GM13977 (cell line): ENCODE measurements at regions not wholly inside any gene's neighbourhood (a gene's known extent, or its start where the extent isn't known, plus 50 kb on each side); places are given as distances from the start of the nearest gene placed in this dataset.

Experiments used
- DNase-seq: peaks from one replicate; pipeline ENCODE4 v3.0.0; 2012; ENCODE audit warnings: low spot score
- in situ Hi-C: fragments of 300-500 bp; cut with MboI; formaldehyde crosslinking; loops from one replicate; pipeline ENCODE4 v1.12.0; 2022; ENCODE audit warnings: low sequenced_read_pairs, low pct_unique_long_range_greater_than_20kb, mixed read lengths, inconsistent platforms; ENCODE audit not compliant: unreplicated experiment
- TF ChIP-seq, protein P1 (sequence below): IDR thresholded peaks from 2 replicates; pipeline ENCODE4 v1.5.1; 2012; ENCODE audit warnings: mild to moderate bottlenecking, control low read depth; ENCODE audit not compliant: insufficient read depth; ENCODE audit errors: extremely low read depth, missing control alignments

DNA sequence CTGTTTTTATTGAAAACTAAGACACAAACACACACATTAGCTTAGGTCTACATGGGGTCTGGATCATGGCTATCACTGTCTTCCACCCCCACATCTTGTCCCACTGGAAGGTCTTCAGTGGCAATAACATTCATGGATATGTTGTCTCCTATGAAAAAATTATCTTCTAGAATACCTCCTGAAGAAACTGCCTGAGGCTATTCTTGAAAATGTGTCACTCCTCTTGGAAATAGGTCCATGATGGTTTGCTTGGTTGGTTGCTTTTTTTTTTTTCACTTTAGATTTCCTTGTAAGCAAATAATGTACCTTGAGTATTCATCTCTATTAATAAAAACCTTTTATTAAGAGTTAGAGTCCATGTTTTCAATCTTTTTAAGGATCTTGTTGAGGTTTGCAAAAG, 195.3 kb upstream of the PDE5A start:
- TF ChIP-seq, protein P1, sequence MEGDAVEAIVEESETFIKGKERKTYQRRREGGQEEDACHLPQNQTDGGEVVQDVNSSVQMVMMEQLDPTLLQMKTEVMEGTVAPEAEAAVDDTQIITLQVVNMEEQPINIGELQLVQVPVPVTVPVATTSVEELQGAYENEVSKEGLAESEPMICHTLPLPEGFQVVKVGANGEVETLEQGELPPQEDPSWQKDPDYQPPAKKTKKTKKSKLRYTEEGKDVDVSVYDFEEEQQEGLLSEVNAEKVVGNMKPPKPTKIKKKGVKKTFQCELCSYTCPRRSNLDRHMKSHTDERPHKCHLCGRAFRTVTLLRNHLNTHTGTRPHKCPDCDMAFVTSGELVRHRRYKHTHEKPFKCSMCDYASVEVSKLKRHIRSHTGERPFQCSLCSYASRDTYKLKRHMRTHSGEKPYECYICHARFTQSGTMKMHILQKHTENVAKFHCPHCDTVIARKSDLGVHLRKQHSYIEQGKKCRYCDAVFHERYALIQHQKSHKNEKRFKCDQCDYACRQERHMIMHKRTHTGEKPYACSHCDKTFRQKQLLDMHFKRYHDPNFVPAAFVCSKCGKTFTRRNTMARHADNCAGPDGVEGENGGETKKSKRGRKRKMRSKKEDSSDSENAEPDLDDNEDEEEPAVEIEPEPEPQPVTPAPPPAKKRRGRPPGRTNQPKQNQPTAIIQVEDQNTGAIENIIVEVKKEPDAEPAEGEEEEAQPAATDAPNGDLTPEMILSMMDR, result no peak
- in situ Hi-C loops, result no loop called here
- DNase-seq, result no peak

DNA sequence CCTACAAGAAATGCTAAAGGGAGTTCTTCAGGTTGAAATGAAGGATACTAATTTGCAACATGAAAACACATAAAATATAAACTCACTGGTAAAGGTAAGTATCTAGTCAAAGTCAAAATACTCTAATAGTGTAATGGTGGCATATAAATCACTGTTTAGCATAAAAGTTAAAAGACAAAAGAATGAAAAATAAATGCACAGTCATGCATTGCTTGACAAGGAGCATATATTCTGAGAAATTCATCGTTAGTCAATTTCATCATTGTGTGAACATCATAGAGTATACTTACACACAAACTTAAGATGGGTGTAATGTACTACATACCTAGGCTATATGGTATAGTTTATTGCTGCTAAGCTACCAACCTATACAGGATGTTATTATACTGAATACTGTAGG, 194.4 kb upstream of the PDE5A start:
- no peak for DNase-seq
- in situ Hi-C loops, result no loop called here
- TF ChIP-seq, protein P1, result no peak

DNA sequence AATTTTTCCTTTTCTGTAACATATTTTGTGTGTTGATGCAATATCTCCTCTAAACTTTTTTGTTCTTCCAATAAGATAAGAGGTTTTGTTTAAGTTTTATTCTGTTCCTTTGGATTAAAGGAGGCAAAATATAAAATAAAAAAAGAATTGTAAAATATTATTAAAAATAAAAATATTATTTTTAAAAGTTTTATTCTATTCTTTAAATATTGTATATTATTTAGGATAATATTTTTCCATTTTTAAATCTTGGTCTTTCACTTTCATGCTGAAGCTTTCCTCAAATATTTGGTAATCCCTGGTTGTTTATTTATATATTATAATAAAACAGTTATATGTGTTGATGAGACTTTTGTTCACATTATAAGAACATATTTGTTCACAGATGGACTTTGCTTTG, 187.9 kb upstream of the PDE5A start:
- TF ChIP-seq, protein P1, result no peak
- in situ Hi-C loops, result no loop called here
- no peak for DNase-seq

DNA sequence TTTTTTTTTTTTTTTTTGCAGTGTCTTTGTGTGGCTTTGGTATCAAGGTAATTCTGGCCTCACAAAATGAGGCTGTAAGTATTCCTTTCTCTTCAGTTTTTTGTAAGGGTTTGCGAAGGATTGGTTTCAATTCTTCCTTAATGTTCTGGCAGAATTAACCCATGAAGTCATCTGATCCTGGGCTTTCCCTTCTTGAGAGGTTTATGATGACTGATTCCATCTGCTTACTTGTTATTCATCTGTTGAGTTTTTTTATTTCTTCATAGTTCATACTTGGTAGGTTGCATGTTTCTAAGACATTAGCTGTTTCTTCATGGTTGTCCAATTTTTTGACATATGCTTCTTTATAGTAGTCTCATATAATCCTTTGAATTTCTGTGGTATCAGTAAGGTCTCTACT, 181.4 kb upstream of the PDE5A start:
- in situ Hi-C loops, result no loop called here
- no peak for DNase-seq
- TF ChIP-seq, protein P1, result no peak

DNA sequence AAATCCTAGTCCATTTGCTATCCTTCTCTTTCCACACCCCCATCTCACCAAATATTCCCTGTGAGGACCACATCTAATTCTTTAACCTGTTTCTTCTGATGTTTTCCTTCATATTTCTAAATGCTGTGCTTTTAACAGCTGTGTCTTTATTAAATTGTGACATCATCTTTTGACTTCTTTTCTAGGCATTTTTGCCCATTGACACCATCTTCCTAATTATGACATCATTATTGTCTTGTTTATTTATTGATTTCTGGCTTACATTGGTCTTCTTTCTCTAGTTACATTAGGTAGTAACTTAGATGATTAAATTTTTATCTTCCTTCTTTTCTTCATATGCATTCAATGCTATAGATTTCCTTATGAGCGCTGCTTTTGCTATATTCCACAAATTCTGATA, 175.8 kb upstream of the PDE5A start:
- no peak for DNase-seq
- TF ChIP-seq, protein P1, result no peak
- in situ Hi-C loops, result no loop called here

DNA sequence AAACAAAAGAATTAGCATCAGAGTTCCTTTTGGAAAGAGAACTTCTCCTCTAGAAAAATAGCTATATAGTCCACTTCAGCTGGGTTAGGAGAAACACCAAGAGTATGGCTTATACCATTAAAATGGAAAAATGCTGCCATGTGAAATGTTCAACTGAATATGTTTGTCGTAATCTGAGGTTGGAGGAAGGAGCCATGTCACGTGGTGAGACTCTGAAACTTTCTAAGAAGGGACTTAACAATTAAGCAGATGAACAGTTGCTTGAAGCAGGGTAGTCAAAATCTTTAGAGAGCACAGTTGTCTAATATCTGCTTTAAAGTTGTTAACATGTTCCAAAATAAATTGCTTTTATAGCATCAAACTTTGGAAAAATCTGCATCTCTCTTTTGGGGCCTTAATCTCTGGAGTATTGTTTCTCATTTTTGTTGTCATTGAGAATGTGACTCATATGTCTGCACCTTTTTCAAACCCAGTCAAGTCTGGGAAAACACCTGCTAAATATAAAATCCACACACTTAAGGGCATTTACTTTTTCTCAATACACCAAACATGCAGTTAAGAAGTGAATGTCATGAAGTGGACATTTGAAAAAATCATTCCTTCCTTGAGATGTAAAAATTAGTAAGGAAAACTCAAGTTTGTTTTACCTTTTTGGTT, 168.8 kb upstream of the PDE5A start:
- in situ Hi-C loops, result no loop called here
- TF ChIP-seq, protein P1, result no peak
- no peak for DNase-seq
